ENCODE measurements at regions not wholly inside any gene's neighbourhood (a gene's known extent, or its start where the extent isn't known, plus 50 kb on each side); places are given as distances from the start of the nearest gene placed in this dataset.

- Histone ChIP-seq H3K4me3 (replicated peaks in 1 of 4; ENCODE audit: control extremely low read depth in 1 of 4, insufficient read depth in 1 of 4, low read depth in 3 of 4, low read length in 4 of 4) (no peak overlapping the region), H3K79me2 (ENCODE audit: control insufficient read depth, insufficient read depth, low read length) (no peaks in the 10 kb centered on the region), H3K27me3 (ENCODE audit: control insufficient read depth, insufficient read depth, low read length) (no peaks in the 10 kb centered on the region), H2AFZ (ENCODE audit: low read length) (no peak overlapping the region), H3K36me3 (ENCODE audit: control insufficient read depth, insufficient read depth, low read length) (no peaks in the 10 kb centered on the region), H4K20me1 (ENCODE audit: control insufficient read depth, extremely low read depth, insufficient read depth, low read length) (no peaks in the 10 kb centered on the region), H3K4me1 (ENCODE audit: control insufficient read depth, extremely low read depth, insufficient read depth, low read length) (no peaks in the 10 kb centered on the region), H3K27ac (ENCODE audit: insufficient read depth, low read length) (no peak overlapping the region), H3K9ac (ENCODE audit: insufficient read depth, low read length) (no peak overlapping the region), H3K4me2 (ENCODE audit: extremely low read depth, insufficient read depth, low read length) (no peak overlapping the region), H3K9me3 (ENCODE audit: control insufficient read depth, insufficient read depth, low read depth, low read length) (no peaks in the 10 kb centered on the region)
- no peak for TF ChIP-seq CTCF (conservative IDR thresholded peaks at IDR 0.05 in 1 of 2, IDR thresholded peaks at IDR 0.05 in 1 of 2; ENCODE audit: low read depth in 1 of 2, low read length in 2 of 2)
- TF ChIP-seq EZH2 (IDR thresholded peaks at IDR 0.05; ENCODE audit: low read length, missing control alignments), result no peak
- peak in 1 of 2 donors; percentile 68 for DNase-seq (ENCODE audit: low read depth in 2 of 2)
Observed at GRCh38 chr17:72587156-72587555, 466.3 kb downstream of the SOX9 start.

- Histone ChIP-seq H3K4me1 (ENCODE audit: control insufficient read depth, extremely low read depth, insufficient read depth, low read length) (no peaks in the 10 kb centered on the region), H3K27me3 (ENCODE audit: control insufficient read depth, insufficient read depth, low read length) (no peaks in the 10 kb centered on the region), H3K27ac (ENCODE audit: insufficient read depth, low read length) (peak overlapping the region; percentile 20), H3K4me2 (ENCODE audit: extremely low read depth, insufficient read depth, low read length) (peak overlapping the region; percentile 32), H3K36me3 (ENCODE audit: control insufficient read depth, insufficient read depth, low read length) (no peaks in the 10 kb centered on the region), H3K9me3 (ENCODE audit: control insufficient read depth, insufficient read depth, low read depth, low read length) (no peaks in the 10 kb centered on the region), H3K79me2 (ENCODE audit: control insufficient read depth, insufficient read depth, low read length) (no peaks in the 10 kb centered on the region), H3K4me3 (replicated peaks in 1 of 4; ENCODE audit: control extremely low read depth in 1 of 4, insufficient read depth in 1 of 4, low read depth in 3 of 4, low read length in 4 of 4) (peak overlapping the region in 3 of 4 experiments; percentile 6 to 35 (median 11)), H4K20me1 (ENCODE audit: control insufficient read depth, extremely low read depth, insufficient read depth, low read length) (no peaks in the 10 kb centered on the region), H2AFZ (ENCODE audit: low read length) (peak overlapping the region; percentile 55), H3K9ac (ENCODE audit: insufficient read depth, low read length) (no peak overlapping the region)
- peak; percentile 49 to 68 for DNase-seq (ENCODE audit: low read depth in 2 of 2)
- TF ChIP-seq CTCF (conservative IDR thresholded peaks at IDR 0.05 in 1 of 2, IDR thresholded peaks at IDR 0.05 in 1 of 2; ENCODE audit: low read depth in 1 of 2, low read length in 2 of 2) (peak in 1 of 2 donors; percentile 7), EZH2 (IDR thresholded peaks at IDR 0.05; ENCODE audit: low read length, missing control alignments) (no peak)
Observed at GRCh38 chr17:72587773-72588511, 467.1 kb downstream of the SOX9 start.

GRCh38 chr17:72588561-72588960, 467.7 kb downstream of the SOX9 start:
- Histone ChIP-seq H3K4me2 (ENCODE audit: extremely low read depth, insufficient read depth, low read length) (peak overlapping the region; percentile 32), H3K27ac (ENCODE audit: insufficient read depth, low read length) (peak overlapping the region; percentile 20), H3K79me2 (ENCODE audit: control insufficient read depth, insufficient read depth, low read length) (no peaks in the 10 kb centered on the region), H3K9ac (ENCODE audit: insufficient read depth, low read length) (no peak overlapping the region), H2AFZ (ENCODE audit: low read length) (peak overlapping the region; percentile 55), H3K27me3 (ENCODE audit: control insufficient read depth, insufficient read depth, low read length) (no peaks in the 10 kb centered on the region), H3K9me3 (ENCODE audit: control insufficient read depth, insufficient read depth, low read depth, low read length) (no peaks in the 10 kb centered on the region), H3K4me3 (replicated peaks in 1 of 4; ENCODE audit: control extremely low read depth in 1 of 4, insufficient read depth in 1 of 4, low read depth in 3 of 4, low read length in 4 of 4) (peak overlapping the region in 2 of 4 experiments; percentile 11 to 35), H4K20me1 (ENCODE audit: control insufficient read depth, extremely low read depth, insufficient read depth, low read length) (no peaks in the 10 kb centered on the region), H3K36me3 (ENCODE audit: control insufficient read depth, insufficient read depth, low read length) (no peaks in the 10 kb centered on the region), H3K4me1 (ENCODE audit: control insufficient read depth, extremely low read depth, insufficient read depth, low read length) (no peaks in the 10 kb centered on the region)
- TF ChIP-seq EZH2 (IDR thresholded peaks at IDR 0.05; ENCODE audit: low read length, missing control alignments) (no peak), CTCF (conservative IDR thresholded peaks at IDR 0.05 in 1 of 2, IDR thresholded peaks at IDR 0.05 in 1 of 2; ENCODE audit: low read depth in 1 of 2, low read length in 2 of 2) (no peak)
- DNase-seq (ENCODE audit: low read depth in 2 of 2), result peak in 1 of 2 donors; percentile 22

Measured in fibroblast of lung (primary cell).